GM13976 (cell line): ENCODE measurements at regions not wholly inside any gene's neighbourhood (a gene's known extent, or its start where the extent isn't known, plus 50 kb on each side); places are given as distances from the start of the nearest gene placed in this dataset.
A peak's percentile ranks its signal among the peaks of the same experiment; 100 is the strongest.
"Not testable (repeated sequence)": the region's sequence is repeated elsewhere in the genome, so short reads cannot be mapped to it uniquely, and the experiment has no call there.

Experiments
- DNase-seq: peaks from one replicate; pipeline ENCODE4 v3.0.0; 2012; ENCODE audit warnings: low spot score
- CTCF ChIP-seq: IDR thresholded peaks from 2 replicates; pipeline ENCODE4 v1.5.1; 2012; ENCODE audit warnings: borderline replicate concordance, mild to moderate bottlenecking; ENCODE audit not compliant: insufficient read depth; ENCODE audit errors: extremely low read depth, missing control alignments, control extremely low read depth
- in situ Hi-C: fragments of 300-500 bp; cut with MboI; formaldehyde crosslinking; loops from one replicate; pipeline ENCODE4 v1.12.0; 2022; ENCODE audit warnings: low sequenced_read_pairs, mixed read lengths, inconsistent platforms; ENCODE audit not compliant: unreplicated experiment

- in situ Hi-C loops: loop anchor here (25.0 kb wide), 1 partner anchor 175 kb away; the partner anchor contains the start of gene AMACR
Measured at GRCh38 chr5:34186865-34187264, 143.9 kb upstream of the C1QTNF3 start.

GRCh38 chr5:34187441-34187840, 144.4 kb upstream of the C1QTNF3 start:
- not testable (repeated sequence) for DNase-seq
- in situ Hi-C loops: loop anchor here (25.0 kb wide), 1 partner anchor 175 kb away; the partner anchor contains the start of gene AMACR

More at GRCh38 chr5:34186865-34187264, 143.9 kb upstream of the C1QTNF3 start:
- not testable (repeated sequence) for DNase-seq

- peak; percentile 72 for TF ChIP-seq CTCF
- in situ Hi-C loops: loop anchor here (25.0 kb wide), 1 partner anchor 176 kb away; the partner anchor contains the start of gene AMACR
- DNase-seq: not testable (repeated sequence)
Measured at GRCh38 chr5:34188001-34188822, 145.2 kb upstream of the C1QTNF3 start.

- in situ Hi-C loops: loop anchor here (25.0 kb wide), 1 partner anchor 177 kb away; the partner anchor contains the start of gene AMACR
- not testable (repeated sequence) for DNase-seq
Measured at GRCh38 chr5:34189246-34189645, 146.2 kb upstream of the C1QTNF3 start.

GRCh38 chr5:34189752-34190411, 146.9 kb upstream of the C1QTNF3 start:
- DNase-seq: peak; percentile 52
- in situ Hi-C loops: loop anchor here (25.0 kb wide), 1 partner anchor 178 kb away; the partner anchor contains the start of gene AMACR

GRCh38 chr5:34190466-34190865, 147.5 kb upstream of the C1QTNF3 start:
- in situ Hi-C loops: loop anchor here (25.0 kb wide), 1 partner anchor 178 kb away; the partner anchor contains the start of gene AMACR
- DNase-seq: not testable (repeated sequence)

GRCh38 chr5:34191279-34191744, 148.3 kb upstream of the C1QTNF3 start:
- in situ Hi-C loops: loop anchor here (25.0 kb wide), 1 partner anchor 179 kb away; the partner anchor contains the start of gene AMACR
- DNase-seq: not testable (repeated sequence)

GRCh38 chr5:34192064-34192922, 149.3 kb upstream of the C1QTNF3 start:
- peak; percentile 44 for DNase-seq
- in situ Hi-C loops: loop anchor here (25.0 kb wide), 1 partner anchor 180 kb away; the partner anchor contains the start of gene AMACR

- not testable (repeated sequence) for DNase-seq
Measured at GRCh38 chr5:34192923-34193262, 149.9 kb upstream of the C1QTNF3 start.

GRCh38 chr5:34193297-34193696, 150.3 kb upstream of the C1QTNF3 start:
- in situ Hi-C loops: loop anchor here (25.0 kb wide), 1 partner anchor 181 kb away; the partner anchor contains the start of gene AMACR
- DNase-seq: not testable (repeated sequence)

More at GRCh38 chr5:34192923-34193262, 149.9 kb upstream of the C1QTNF3 start:
- in situ Hi-C loops: loop anchor here (25.0 kb wide), 1 partner anchor 181 kb away; the partner anchor contains the start of gene AMACR

- in situ Hi-C loops: loop anchor here (25.0 kb wide), 1 partner anchor 182 kb away; the partner anchor contains the start of gene AMACR
- DNase-seq: not testable (repeated sequence)
Measured at GRCh38 chr5:34193804-34194203, 150.8 kb upstream of the C1QTNF3 start.

- DNase-seq: not testable (repeated sequence)
- in situ Hi-C loops: loop anchor here (25.0 kb wide), 1 partner anchor 184 kb away; the partner anchor contains the start of gene AMACR
Measured at GRCh38 chr5:34196091-34196490, 153.1 kb upstream of the C1QTNF3 start.

GRCh38 chr5:34205347-34205746, 162.3 kb upstream of the C1QTNF3 start:
- in situ Hi-C loops, DNase-seq: not testable (repeated sequence)

- in situ Hi-C loops: not testable (repeated sequence)
Measured at GRCh38 chr5:34217386-34217785, 174.4 kb upstream of the C1QTNF3 start.

GRCh38 chr5:34221329-34222073, 178.5 kb upstream of the C1QTNF3 start:
- in situ Hi-C loops, DNase-seq: not testable (repeated sequence)

More at GRCh38 chr5:34217386-34217785, 174.4 kb upstream of the C1QTNF3 start:
- DNase-seq: not testable (repeated sequence)
